ENCODE measurements at regions not wholly inside any gene's neighbourhood (a gene's known extent, or its start where the extent isn't known, plus 50 kb on each side); places are given as distances from the start of the nearest gene placed in this dataset.

DNA sequence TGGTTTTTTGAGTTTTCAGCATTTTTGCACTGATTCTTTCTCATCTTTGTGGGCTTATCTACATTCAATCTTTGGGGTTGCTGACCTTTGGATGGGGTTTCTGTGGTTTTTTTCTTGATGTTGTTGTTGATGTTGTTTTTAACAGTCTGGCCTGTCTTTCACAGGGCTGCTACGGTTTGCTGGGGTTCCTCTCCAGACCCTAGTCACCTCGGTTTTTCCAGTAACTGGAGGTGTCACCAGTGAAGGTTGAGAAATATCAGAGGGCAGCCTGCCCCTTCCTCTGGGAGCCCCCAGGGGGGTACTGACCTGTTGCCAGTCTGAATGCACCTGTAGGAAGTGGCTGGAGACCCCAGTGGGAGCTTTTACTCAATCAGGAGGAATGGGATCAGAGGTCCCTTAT is 365.4 kb downstream of the JRKL start:
- no peak for DNase-seq (ENCODE audit: low read depth)
- H3K4me3 ChIP-seq (ENCODE audit: control insufficient read depth, low read depth, low read length), result no peak overlapping the region
- TF ChIP-seq, protein P1, sequence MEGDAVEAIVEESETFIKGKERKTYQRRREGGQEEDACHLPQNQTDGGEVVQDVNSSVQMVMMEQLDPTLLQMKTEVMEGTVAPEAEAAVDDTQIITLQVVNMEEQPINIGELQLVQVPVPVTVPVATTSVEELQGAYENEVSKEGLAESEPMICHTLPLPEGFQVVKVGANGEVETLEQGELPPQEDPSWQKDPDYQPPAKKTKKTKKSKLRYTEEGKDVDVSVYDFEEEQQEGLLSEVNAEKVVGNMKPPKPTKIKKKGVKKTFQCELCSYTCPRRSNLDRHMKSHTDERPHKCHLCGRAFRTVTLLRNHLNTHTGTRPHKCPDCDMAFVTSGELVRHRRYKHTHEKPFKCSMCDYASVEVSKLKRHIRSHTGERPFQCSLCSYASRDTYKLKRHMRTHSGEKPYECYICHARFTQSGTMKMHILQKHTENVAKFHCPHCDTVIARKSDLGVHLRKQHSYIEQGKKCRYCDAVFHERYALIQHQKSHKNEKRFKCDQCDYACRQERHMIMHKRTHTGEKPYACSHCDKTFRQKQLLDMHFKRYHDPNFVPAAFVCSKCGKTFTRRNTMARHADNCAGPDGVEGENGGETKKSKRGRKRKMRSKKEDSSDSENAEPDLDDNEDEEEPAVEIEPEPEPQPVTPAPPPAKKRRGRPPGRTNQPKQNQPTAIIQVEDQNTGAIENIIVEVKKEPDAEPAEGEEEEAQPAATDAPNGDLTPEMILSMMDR (conservative IDR thresholded peaks at IDR 0.05; ENCODE audit: control insufficient read depth, insufficient read depth, low read depth, low read length), result no peak

DNA sequence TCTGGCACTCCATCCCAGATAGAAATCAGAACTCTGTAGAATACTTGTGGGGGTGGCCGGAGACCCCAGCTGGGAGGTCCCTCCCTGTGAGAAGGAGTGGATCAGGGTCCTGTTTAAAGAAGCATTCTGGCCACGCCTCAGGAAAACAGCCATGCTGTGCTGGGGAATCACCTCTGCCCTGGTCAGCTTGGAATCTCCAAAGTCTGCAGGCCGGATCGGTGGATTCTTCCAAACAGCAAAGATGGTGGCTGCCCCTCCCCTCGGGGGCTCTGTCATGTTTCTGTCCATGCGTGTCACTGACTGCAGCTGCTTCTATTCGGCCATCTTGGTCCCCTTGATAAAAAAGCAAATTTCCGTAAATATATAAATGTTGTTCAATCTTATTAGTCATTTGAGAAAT is 365.9 kb downstream of the JRKL start:
- TF ChIP-seq, protein P1 (conservative IDR thresholded peaks at IDR 0.05; ENCODE audit: control insufficient read depth, insufficient read depth, low read depth, low read length), result no peak
- no peak overlapping the region for H3K4me3 ChIP-seq (ENCODE audit: control insufficient read depth, low read depth, low read length)
- no peak for DNase-seq (ENCODE audit: low read depth)

DNA sequence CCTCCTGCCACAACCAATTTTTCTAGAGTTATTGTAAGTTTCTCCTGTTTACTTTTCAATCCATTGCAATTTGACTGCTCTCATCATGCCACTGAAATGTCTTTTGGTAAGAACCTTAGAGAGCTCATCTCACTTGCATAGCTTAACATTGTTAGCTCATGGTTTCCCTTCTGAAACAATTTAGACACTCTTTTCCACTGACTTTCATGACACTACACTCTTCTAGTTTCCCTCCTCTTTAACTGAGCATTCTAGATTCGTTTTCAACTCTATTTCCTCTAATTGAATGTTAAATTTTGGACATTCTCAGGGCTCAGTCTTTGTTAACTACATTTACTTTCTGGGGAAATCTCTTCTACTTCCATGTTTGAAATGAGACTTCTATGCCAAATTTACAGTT is 369.1 kb downstream of the JRKL start:
- DNase-seq (ENCODE audit: low read depth), result no peak
- TF ChIP-seq, protein P1 (conservative IDR thresholded peaks at IDR 0.05; ENCODE audit: control insufficient read depth, insufficient read depth, low read depth, low read length), result no peak
- H3K4me3 ChIP-seq (ENCODE audit: control insufficient read depth, low read depth, low read length), result no peak overlapping the region

DNA sequence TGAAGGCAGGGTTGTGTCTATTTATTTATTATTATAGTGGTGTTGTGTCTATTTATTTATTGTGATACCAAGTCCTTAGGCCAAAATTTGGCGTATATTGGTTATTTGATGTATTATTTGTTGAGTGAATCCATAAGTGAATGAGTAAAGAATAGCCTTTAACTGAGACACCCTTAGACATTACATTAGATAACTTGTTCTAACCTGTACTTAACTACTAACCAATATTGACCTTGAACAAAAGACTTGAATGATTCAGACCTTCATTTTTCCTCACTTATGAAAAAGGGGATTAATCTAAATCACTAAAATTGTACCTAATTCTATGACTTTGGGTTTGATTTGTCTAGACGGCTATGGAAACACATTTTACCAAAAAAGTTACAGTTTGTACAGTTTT is 370.5 kb downstream of the JRKL start:
- TF ChIP-seq, protein P1 (conservative IDR thresholded peaks at IDR 0.05; ENCODE audit: control insufficient read depth, insufficient read depth, low read depth, low read length), result no peak

DNA sequence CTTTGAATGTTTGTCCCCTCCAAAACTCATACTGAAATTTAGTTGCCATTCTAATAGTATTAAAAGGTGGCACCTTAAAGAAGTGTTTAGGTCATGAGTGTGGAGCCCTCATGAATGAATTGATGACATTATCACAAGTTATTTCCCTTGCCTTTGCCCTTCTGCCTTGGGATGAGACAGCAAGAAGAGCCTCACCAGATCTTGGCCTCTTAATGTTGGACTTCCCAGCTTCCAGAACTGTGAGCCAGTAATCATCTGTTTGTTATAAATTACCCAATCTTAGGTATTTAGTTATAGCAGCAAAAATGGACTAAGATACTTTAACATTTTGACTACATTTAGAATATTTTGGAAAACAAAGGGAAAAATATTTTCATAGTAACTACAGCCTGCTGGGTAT is 371.0 kb downstream of the JRKL start:
- H3K4me3 ChIP-seq (ENCODE audit: control insufficient read depth, low read depth, low read length), result no peak overlapping the region
- no peak for DNase-seq (ENCODE audit: low read depth)
- TF ChIP-seq, protein P1 (conservative IDR thresholded peaks at IDR 0.05; ENCODE audit: control insufficient read depth, insufficient read depth, low read depth, low read length), result no peak

More for the DNA sequence above, 370.5 kb downstream of the JRKL start:
- H3K4me3 ChIP-seq (ENCODE audit: control insufficient read depth, low read depth, low read length), result no peak overlapping the region
- no peak for DNase-seq (ENCODE audit: low read depth)

DNA sequence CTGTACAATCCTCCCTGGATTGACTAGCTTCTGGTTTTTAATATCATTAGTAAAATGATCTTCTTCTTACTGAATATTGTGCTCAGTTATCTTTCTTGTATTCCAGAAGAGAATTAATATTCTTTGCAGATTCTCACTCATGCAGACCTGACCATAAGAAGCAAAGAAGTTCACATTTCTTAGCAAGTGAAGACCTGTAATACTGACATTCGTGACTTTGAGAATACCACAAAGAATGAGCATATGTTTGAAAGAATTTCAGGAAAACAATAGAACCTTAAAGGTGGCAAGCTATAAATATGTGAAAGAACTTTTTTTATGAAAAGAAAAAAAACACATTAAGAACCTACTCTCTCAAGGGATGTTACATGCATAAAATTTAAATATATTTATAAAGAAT is 371.6 kb downstream of the JRKL start:
- TF ChIP-seq, protein P1 (conservative IDR thresholded peaks at IDR 0.05; ENCODE audit: control insufficient read depth, insufficient read depth, low read depth, low read length), result no peak
- H3K4me3 ChIP-seq (ENCODE audit: control insufficient read depth, low read depth, low read length), result no peak overlapping the region
- DNase-seq (ENCODE audit: low read depth), result no peak

DNA sequence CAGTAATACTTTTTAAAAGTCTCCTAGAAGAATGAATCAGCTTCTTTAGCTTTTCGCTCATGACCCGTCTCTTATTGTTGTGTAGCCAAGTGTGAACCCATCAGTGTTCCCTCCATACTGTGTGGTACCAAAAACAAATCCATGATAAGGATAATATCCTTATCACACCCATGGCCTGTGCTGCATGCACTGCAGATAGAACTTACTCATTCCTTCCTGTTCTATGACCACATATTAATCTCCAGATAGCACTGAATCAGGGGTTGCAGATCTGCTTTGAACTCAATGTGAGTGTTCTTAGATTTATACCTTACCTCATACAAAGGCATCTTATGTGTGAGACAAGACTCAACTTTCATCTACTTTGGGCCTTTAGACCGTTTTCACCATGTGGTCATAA is 373.4 kb downstream of the JRKL start:
- TF ChIP-seq, protein P1 (conservative IDR thresholded peaks at IDR 0.05; ENCODE audit: control insufficient read depth, insufficient read depth, low read depth, low read length), result no peak
- H3K4me3 ChIP-seq (ENCODE audit: control insufficient read depth, low read depth, low read length), result no peak overlapping the region
- no peak for DNase-seq (ENCODE audit: low read depth)

Data from fibroblast of mammary gland (primary cell).